Astrocyte (in vitro differentiated cells and primary cell): ENCODE measurements at regions not wholly inside any gene's neighbourhood (a gene's known extent, or its start where the extent isn't known, plus 50 kb on each side); places are given as distances from the start of the nearest gene placed in this dataset.

Experiments
- DNase-seq: peaks from one replicate; pipeline ENCODE4 v3.0.0-alpha.2; 2010; ENCODE audit warnings: low read depth
- FAIRE-seq: peaks from 2 replicates; lab custom pipeline; 2011; peaks lifted over from hg19 to GRCh38; lab: Jason Lieb, UNC
- H2AFZ ChIP-seq: 2 replicates; pipeline ENCODE4 v1.6.0; 2012; ENCODE audit warnings: low read depth, low read length, inconsistent platforms
- H3K27ac ChIP-seq: 2 replicates; pipeline ENCODE4 v1.5.1; 2011; ENCODE audit warnings: low read depth, low read length, inconsistent platforms
- H3K27me3 ChIP-seq: 2 replicates; pipeline ENCODE4 v1.6.0; 2011; ENCODE audit warnings: low read length, inconsistent platforms; ENCODE audit not compliant: insufficient read depth
- H3K36me3 ChIP-seq: 2 replicates; pipeline ENCODE4 v1.5.1; 2011; ENCODE audit warnings: low read length, inconsistent platforms; ENCODE audit not compliant: insufficient read depth
- H3K4me1 ChIP-seq: 2 replicates; pipeline ENCODE4 v1.5.1; 2011; ENCODE audit warnings: low read length, inconsistent platforms; ENCODE audit not compliant: insufficient read depth
- H3K4me2 ChIP-seq: 2 replicates; pipeline ENCODE4 v1.6.0; 2012; ENCODE audit warnings: low read length, inconsistent platforms
- H3K4me3 ChIP-seq: 2 replicates; pipeline ENCODE4 v1.5.1; 2011; ENCODE audit warnings: low read depth, mild to moderate bottlenecking, low read length, inconsistent platforms; ENCODE audit not compliant: insufficient read depth
- H3K79me2 ChIP-seq: 2 replicates; pipeline ENCODE4 v1.6.0; 2012; ENCODE audit warnings: mild to moderate bottlenecking, low read length, inconsistent platforms; ENCODE audit not compliant: insufficient read depth
- H3K9ac ChIP-seq: 2 replicates; pipeline ENCODE4 v1.6.0; 2012; ENCODE audit warnings: mild to moderate bottlenecking, low read length, inconsistent platforms
- H3K9me3 ChIP-seq: 2 replicates; pipeline ENCODE4 v1.5.1; 2012; ENCODE audit warnings: low read depth, mild to moderate bottlenecking, low read length, inconsistent platforms; ENCODE audit not compliant: insufficient read depth
- H4K20me1 ChIP-seq: 2 replicates; pipeline ENCODE4 v1.6.0; 2012; ENCODE audit warnings: low read length, inconsistent platforms; ENCODE audit not compliant: insufficient read depth
- H3K27ac Mint-ChIP-seq: one replicate; pipeline ENCODE4 v1.8.0; 2021; ENCODE audit warnings: mild to moderate bottlenecking, mixed read lengths; ENCODE audit not compliant: unreplicated experiment
- H3K27me3 Mint-ChIP-seq: one replicate; pipeline ENCODE4 v1.8.0; 2021; ENCODE audit warnings: low read depth, mixed read lengths; ENCODE audit not compliant: unreplicated experiment
- H3K36me3 Mint-ChIP-seq: one replicate; pipeline ENCODE4 v1.8.0; 2021; ENCODE audit warnings: low read depth, mixed read lengths; ENCODE audit not compliant: unreplicated experiment
- H3K4me1 Mint-ChIP-seq: one replicate; pipeline ENCODE4 v1.8.0; 2021; ENCODE audit warnings: low read depth, mixed read lengths; ENCODE audit not compliant: unreplicated experiment
- H3K4me3 Mint-ChIP-seq: one replicate; pipeline ENCODE4 v1.8.0; 2021; ENCODE audit warnings: mild to moderate bottlenecking, moderate library complexity, mixed read lengths; ENCODE audit not compliant: unreplicated experiment
- H3K9me3 Mint-ChIP-seq: one replicate; pipeline ENCODE4 v1.8.0; 2021; ENCODE audit warnings: mild to moderate bottlenecking, mixed read lengths; ENCODE audit not compliant: unreplicated experiment
- EZH2 ChIP-seq: IDR thresholded peaks from 2 replicates; pipeline ENCODE4 v1.6.1; 2012; ENCODE audit warnings: mild to moderate bottlenecking, low read length, inconsistent platforms; ENCODE audit not compliant: insufficient read depth
- TF ChIP-seq, protein P1 (sequence below): IDR thresholded peaks from 2 replicates; pipeline ENCODE4 v1.5.1; 2011; ENCODE audit warnings: low read depth, mild to moderate bottlenecking, inconsistent platforms, low read length, moderate library complexity; ENCODE audit not compliant: insufficient read depth

DNA sequence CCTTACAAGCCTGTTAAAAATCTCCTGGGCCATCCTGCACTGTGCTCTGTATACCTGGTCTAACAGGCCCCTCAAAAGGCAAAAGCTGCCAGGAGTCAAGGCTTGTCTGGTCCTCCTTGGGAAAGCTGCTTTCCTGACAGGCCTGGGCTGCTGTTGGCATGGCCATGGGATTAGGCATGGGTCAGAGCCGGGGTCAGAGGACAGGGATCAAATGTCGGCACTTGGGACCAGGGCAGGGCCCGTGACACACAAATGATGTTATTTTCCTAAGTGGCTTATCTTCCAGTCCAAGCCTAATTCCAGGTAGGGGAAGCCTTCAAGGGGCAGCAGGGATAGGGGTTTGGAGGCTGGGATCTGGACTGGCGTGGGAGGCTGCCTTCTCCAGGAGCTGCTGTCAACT is 191.5 kb upstream of the GPR26 start:
- Histone ChIP-seq H3K27ac (no peak overlapping the region), H3K79me2 (no peaks in the 10 kb centered on the region), H2AFZ (no peak overlapping the region), H3K9ac (no peak overlapping the region), H3K4me3 (no peak overlapping the region), H3K4me1 (no peaks in the 10 kb centered on the region), H3K4me2 (no peak overlapping the region), H4K20me1 (no peaks in the 10 kb centered on the region), H3K36me3 (no peaks in the 10 kb centered on the region), H3K27me3 (no peaks in the 10 kb centered on the region), H3K9me3 (peaks cover 3% of the 10 kb centered on the region)
- FAIRE-seq (no peak), DNase-seq (no peak)
- Mint-ChIP-seq H3K27me3 (peaks cover 42% of the 10 kb centered on the region), H3K4me1 (peaks cover 2% of the 10 kb centered on the region), H3K9me3 (peaks cover 1% of the 10 kb centered on the region), H3K4me3 (no peak overlapping the region), H3K27ac (no peak overlapping the region), H3K36me3 (no peaks in the 10 kb centered on the region)
- no peak for TF ChIP-seq EZH2
- TF ChIP-seq, protein P1, sequence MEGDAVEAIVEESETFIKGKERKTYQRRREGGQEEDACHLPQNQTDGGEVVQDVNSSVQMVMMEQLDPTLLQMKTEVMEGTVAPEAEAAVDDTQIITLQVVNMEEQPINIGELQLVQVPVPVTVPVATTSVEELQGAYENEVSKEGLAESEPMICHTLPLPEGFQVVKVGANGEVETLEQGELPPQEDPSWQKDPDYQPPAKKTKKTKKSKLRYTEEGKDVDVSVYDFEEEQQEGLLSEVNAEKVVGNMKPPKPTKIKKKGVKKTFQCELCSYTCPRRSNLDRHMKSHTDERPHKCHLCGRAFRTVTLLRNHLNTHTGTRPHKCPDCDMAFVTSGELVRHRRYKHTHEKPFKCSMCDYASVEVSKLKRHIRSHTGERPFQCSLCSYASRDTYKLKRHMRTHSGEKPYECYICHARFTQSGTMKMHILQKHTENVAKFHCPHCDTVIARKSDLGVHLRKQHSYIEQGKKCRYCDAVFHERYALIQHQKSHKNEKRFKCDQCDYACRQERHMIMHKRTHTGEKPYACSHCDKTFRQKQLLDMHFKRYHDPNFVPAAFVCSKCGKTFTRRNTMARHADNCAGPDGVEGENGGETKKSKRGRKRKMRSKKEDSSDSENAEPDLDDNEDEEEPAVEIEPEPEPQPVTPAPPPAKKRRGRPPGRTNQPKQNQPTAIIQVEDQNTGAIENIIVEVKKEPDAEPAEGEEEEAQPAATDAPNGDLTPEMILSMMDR = no peak

DNA sequence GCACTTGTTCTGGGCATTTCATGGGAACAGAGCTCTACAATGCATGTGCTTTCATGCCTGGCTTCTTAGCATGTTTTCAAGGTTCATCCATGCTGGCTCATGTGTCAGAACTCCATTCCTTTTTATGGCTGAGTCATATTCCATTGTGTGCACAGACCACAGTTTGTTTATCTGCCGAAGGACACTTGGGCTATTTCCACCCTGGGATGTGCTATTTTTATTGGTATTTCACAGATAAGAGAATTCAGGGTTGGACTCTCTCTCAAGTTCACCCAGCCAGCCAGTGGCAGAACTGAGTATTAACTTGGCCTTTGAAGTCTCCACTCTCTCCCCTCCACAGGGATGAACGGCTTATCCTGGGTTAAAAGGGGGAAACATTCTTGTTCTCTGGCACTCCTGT is 190.7 kb upstream of the GPR26 start:
- Histone ChIP-seq H4K20me1 (no peaks in the 10 kb centered on the region), H3K9ac (no peak overlapping the region)
- no peaks in the 10 kb centered on the region for H3K9me3 Mint-ChIP-seq

DNA sequence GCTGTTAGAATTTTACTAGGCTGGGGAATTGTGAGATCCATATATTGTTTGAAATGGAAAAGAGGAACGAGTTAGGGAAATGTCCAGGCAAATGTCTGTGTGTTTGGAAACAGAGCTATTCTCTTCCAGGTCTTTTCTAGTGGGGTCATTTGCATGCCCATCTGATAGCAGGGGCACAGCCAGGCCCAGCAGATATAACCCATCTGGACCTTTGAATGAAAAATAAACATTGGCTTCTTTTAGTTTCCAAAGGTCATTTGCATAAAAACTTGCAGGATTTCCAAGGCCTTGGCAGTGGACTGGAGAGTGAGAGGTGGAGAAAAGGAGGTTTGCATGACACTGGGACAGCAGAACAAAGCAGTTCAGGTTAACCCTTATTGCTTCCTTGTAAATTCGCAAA is 188.0 kb upstream of the GPR26 start:
- no peak overlapping the region for H3K4me3 ChIP-seq

More for the DNA sequence above, 190.7 kb upstream of the GPR26 start:
- Histone ChIP-seq H3K27ac (no peak overlapping the region), H3K4me2 (no peak overlapping the region), H3K79me2 (no peaks in the 10 kb centered on the region), H2AFZ (no peak overlapping the region), H3K9me3 (peaks cover 3% of the 10 kb centered on the region), H3K4me3 (no peak overlapping the region), H3K27me3 (no peaks in the 10 kb centered on the region), H3K36me3 (no peaks in the 10 kb centered on the region), H3K4me1 (no peaks in the 10 kb centered on the region)
- H3K27ac Mint-ChIP-seq = no peak overlapping the region
- H3K36me3 Mint-ChIP-seq = no peaks in the 10 kb centered on the region
- FAIRE-seq = no peak
- no peak for DNase-seq
- peaks cover 47% of the 10 kb centered on the region for H3K27me3 Mint-ChIP-seq
- no peak overlapping the region for H3K4me3 Mint-ChIP-seq
- peaks cover 2% of the 10 kb centered on the region for H3K4me1 Mint-ChIP-seq
- no peak for TF ChIP-seq EZH2
- TF ChIP-seq, protein P1 = no peak

More for the DNA sequence above, 188.0 kb upstream of the GPR26 start:
- FAIRE-seq (no peak), DNase-seq (no peak)
- Histone ChIP-seq H2AFZ (no peak overlapping the region), H3K4me2 (no peak overlapping the region), H3K79me2 (no peaks in the 10 kb centered on the region), H3K27ac (no peak overlapping the region), H3K27me3 (no peaks in the 10 kb centered on the region), H3K9ac (no peak overlapping the region), H4K20me1 (no peaks in the 10 kb centered on the region), H3K9me3 (peaks cover 6% of the 10 kb centered on the region), H3K36me3 (no peaks in the 10 kb centered on the region), H3K4me1 (no peaks in the 10 kb centered on the region)
- H3K36me3 Mint-ChIP-seq = no peaks in the 10 kb centered on the region
- peaks cover 44% of the 10 kb centered on the region for H3K27me3 Mint-ChIP-seq
- H3K4me1 Mint-ChIP-seq = peaks cover 2% of the 10 kb centered on the region
- TF ChIP-seq, protein P1 = no peak
- TF ChIP-seq EZH2 = no peak
- peaks cover 5% of the 10 kb centered on the region for H3K9me3 Mint-ChIP-seq
- H3K27ac Mint-ChIP-seq = no peak overlapping the region
- no peak overlapping the region for H3K4me3 Mint-ChIP-seq
